Parathyroid adenoma (tissue), 2 donors: ENCODE measurements at regions not wholly inside any gene's neighbourhood (a gene's known extent, or its start where the extent isn't known, plus 50 kb on each side); places are given as distances from the start of the nearest gene placed in this dataset.

Experiments used
- H2AFZ ChIP-seq: fragments of 300-600 bp; sonication (generic); one replicate; pipeline ENCODE4 v1.7.0; 2017; ENCODE audit warnings: antibody characterized with exemption, mild to moderate bottlenecking
- H3K27ac ChIP-seq: fragments of 300-600 bp; sonication (generic); one replicate; pipeline ENCODE4 v1.7.0; 2017
- H3K27me3 ChIP-seq: fragments of 300-600 bp; sonication (generic); one replicate; pipeline ENCODE4 v1.7.0; 2017; ENCODE audit warnings: low read length; ENCODE audit not compliant: control insufficient read depth, insufficient read depth
- H3K36me3 ChIP-seq: fragments of 300-600 bp; sonication (generic); one replicate; pipeline ENCODE4 v1.7.0; 2017; ENCODE audit warnings: low read length; ENCODE audit not compliant: control insufficient read depth, insufficient read depth
- H3K4me1 ChIP-seq: fragments of 300-600 bp; sonication (generic); one replicate; pipeline ENCODE4 v1.7.0; 2017; ENCODE audit warnings: control low read depth
- H3K4me2 ChIP-seq: fragments of 300-600 bp; sonication (generic); one replicate; pipeline ENCODE4 v1.7.0; 2017; ENCODE audit warnings: low read length
- H3K4me3 ChIP-seq: fragments of 300-600 bp; sonication (generic); one replicate; pipeline ENCODE4 v1.7.0; 2017; ENCODE audit warnings: low read depth, low read length
- H3K79me2 ChIP-seq: fragments of 300-600 bp; sonication (generic); one replicate; pipeline ENCODE4 v1.7.0; 2017; ENCODE audit warnings: control low read depth
- H3K9ac ChIP-seq: fragments of 300-600 bp; sonication (generic); one replicate; pipeline ENCODE4 v1.7.0; 2017; ENCODE audit warnings: mild to moderate bottlenecking
- H3K9me3 ChIP-seq: fragments of 300-600 bp; sonication (generic); one replicate; pipeline ENCODE4 v1.7.0; 2017; ENCODE audit warnings: low read length; ENCODE audit not compliant: control insufficient read depth
- TF ChIP-seq, protein P1 (sequence below): fragments of 300-600 bp; sonication (generic); IDR thresholded peaks from one replicate; pipeline ENCODE4 v1.7.0; 2017; ENCODE audit warnings: antibody characterized with exemption, mild to moderate bottlenecking
- donor health status: primary hyperparathyroidism.

DNA sequence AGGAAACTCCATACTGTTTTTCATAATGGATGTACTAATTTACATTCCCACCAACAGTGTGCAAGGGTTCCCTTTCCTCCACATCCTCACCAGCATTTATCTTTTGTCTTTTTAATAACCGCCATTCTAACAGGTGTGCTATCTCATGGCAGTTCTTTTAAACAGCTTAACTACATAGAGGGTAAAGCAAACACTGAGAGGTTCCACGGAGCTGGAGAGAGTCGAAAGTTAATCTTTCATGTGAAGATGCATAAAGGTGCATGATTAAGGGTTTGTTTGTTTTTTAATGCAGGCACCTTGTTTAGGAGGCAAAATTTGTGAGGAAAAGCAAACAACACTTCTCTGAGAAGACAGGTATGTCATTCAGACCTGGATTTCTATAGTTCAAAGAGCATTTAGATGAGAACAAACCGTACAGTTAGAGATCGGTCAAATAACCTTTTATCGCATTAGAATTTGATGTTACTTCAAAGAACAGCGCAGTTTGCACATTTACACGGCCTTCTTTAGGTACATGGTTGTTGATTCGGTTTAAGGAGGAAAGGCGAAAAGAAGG, 193.9 kb downstream of the RBM26 start:
- TF ChIP-seq, protein P1, sequence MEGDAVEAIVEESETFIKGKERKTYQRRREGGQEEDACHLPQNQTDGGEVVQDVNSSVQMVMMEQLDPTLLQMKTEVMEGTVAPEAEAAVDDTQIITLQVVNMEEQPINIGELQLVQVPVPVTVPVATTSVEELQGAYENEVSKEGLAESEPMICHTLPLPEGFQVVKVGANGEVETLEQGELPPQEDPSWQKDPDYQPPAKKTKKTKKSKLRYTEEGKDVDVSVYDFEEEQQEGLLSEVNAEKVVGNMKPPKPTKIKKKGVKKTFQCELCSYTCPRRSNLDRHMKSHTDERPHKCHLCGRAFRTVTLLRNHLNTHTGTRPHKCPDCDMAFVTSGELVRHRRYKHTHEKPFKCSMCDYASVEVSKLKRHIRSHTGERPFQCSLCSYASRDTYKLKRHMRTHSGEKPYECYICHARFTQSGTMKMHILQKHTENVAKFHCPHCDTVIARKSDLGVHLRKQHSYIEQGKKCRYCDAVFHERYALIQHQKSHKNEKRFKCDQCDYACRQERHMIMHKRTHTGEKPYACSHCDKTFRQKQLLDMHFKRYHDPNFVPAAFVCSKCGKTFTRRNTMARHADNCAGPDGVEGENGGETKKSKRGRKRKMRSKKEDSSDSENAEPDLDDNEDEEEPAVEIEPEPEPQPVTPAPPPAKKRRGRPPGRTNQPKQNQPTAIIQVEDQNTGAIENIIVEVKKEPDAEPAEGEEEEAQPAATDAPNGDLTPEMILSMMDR: no peak
- no peak overlapping the region for H3K4me3 ChIP-seq

GRCh38 chr13:79211377-79211776, 194.7 kb downstream of the RBM26 start:
- Histone ChIP-seq H3K9me3 (no peaks in the 10 kb centered on the region), H3K27ac (no peak overlapping the region), H3K79me2 (no peaks in the 10 kb centered on the region), H2AFZ (no peak overlapping the region), H3K36me3 (no peaks in the 10 kb centered on the region), H3K27me3 (no peaks in the 10 kb centered on the region), H3K4me3 (no peak overlapping the region), H3K9ac (no peak overlapping the region), H3K4me1 (no peaks in the 10 kb centered on the region), H3K4me2 (no peak overlapping the region)
- TF ChIP-seq, protein P1: no peak

More for the DNA sequence above, 193.9 kb downstream of the RBM26 start:
- H3K9me3 ChIP-seq: no peaks in the 10 kb centered on the region
- no peaks in the 10 kb centered on the region for H3K36me3 ChIP-seq
- H3K27me3 ChIP-seq: no peaks in the 10 kb centered on the region
- H3K9ac ChIP-seq: no peak overlapping the region
- no peaks in the 10 kb centered on the region for H3K79me2 ChIP-seq
- H3K27ac ChIP-seq: no peak overlapping the region
- no peaks in the 10 kb centered on the region for H3K4me1 ChIP-seq
- H3K4me2 ChIP-seq: no peak overlapping the region
- no peak overlapping the region for H2AFZ ChIP-seq

- TF ChIP-seq, protein P1: no peak
- Histone ChIP-seq H3K4me1 (no peaks in the 10 kb centered on the region), H3K27ac (no peak overlapping the region), H3K9me3 (no peaks in the 10 kb centered on the region), H3K4me3 (no peak overlapping the region), H2AFZ (no peak overlapping the region), H3K9ac (no peak overlapping the region), H3K79me2 (no peaks in the 10 kb centered on the region), H3K36me3 (no peaks in the 10 kb centered on the region), H3K27me3 (no peaks in the 10 kb centered on the region), H3K4me2 (no peak overlapping the region)
Observed at GRCh38 chr13:79197933-79198332, 208.1 kb downstream of the RBM26 start.

DNA sequence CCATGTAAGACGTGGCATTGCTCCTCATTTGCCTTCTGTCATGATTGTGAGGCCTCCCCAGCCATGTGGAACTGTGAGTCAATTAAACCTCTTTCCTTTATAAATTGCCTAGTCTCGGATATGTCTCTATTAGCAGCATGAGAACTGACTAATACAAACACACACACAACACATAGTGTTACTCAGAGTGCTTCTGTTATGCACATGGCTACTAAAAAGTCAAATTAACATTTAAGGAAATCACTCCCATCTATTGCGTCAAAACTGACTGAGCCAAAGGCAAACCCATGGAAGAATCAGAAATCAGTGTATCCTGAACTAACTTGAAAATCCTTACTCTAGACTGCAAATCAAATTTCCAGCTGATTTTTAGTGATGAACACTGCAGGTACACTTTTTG, 209.2 kb downstream of the RBM26 start:
- H3K4me3 ChIP-seq: no peak overlapping the region
- H3K4me2 ChIP-seq: no peak overlapping the region
- H3K79me2 ChIP-seq: no peaks in the 10 kb centered on the region
- H3K9ac ChIP-seq: no peak overlapping the region
- H2AFZ ChIP-seq: no peak overlapping the region
- no peaks in the 10 kb centered on the region for H3K36me3 ChIP-seq
- H3K9me3 ChIP-seq: no peaks in the 10 kb centered on the region
- TF ChIP-seq, protein P1: no peak
- no peaks in the 10 kb centered on the region for H3K27me3 ChIP-seq
- H3K27ac ChIP-seq: no peak overlapping the region
- no peaks in the 10 kb centered on the region for H3K4me1 ChIP-seq

GRCh38 chr13:79196366-79196765, 209.7 kb downstream of the RBM26 start:
- H3K4me1 ChIP-seq: no peaks in the 10 kb centered on the region
- no peak overlapping the region for H3K4me3 ChIP-seq
- no peak overlapping the region for H3K4me2 ChIP-seq
- H3K79me2 ChIP-seq: no peaks in the 10 kb centered on the region
- no peak overlapping the region for H2AFZ ChIP-seq
- H3K36me3 ChIP-seq: no peaks in the 10 kb centered on the region
- H3K9me3 ChIP-seq: no peaks in the 10 kb centered on the region
- H3K27ac ChIP-seq: no peak overlapping the region
- no peak overlapping the region for H3K9ac ChIP-seq
- TF ChIP-seq, protein P1: no peak
- no peaks in the 10 kb centered on the region for H3K27me3 ChIP-seq
